GM10847 (cell line): ENCODE measurements at regions not wholly inside any gene's neighbourhood (a gene's known extent, or its start where the extent isn't known, plus 50 kb on each side); places are given as distances from the start of the nearest gene placed in this dataset.

ENCODE experiments used
- POLR2A ChIP-seq: IDR thresholded peaks from 2 replicates; pipeline ENCODE4 v1.6.1; 2011; ENCODE audit not compliant: insufficient read length; ENCODE audit errors: extremely low read depth

- TF ChIP-seq POLR2A = no peak
These were observed 50.8 kb upstream of the HOPX start for GRCh38 chr4:56731857-56732256.
